HG02678 (cell line): ENCODE measurements at regions not wholly inside any gene's neighbourhood (a gene's known extent, or its start where the extent isn't known, plus 50 kb on each side); places are given as distances from the start of the nearest gene placed in this dataset.

Source experiments
- ATAC-seq: cut with Tn5 transposase; IDR thresholded peaks from one replicate; pipeline ENCODE4 v1.9.1; 2021; ENCODE audit warnings: mild to moderate bottlenecking, moderate library complexity; ENCODE audit not compliant: unreplicated experiment

- ATAC-seq: no peak
These were observed 154.9 kb downstream of the TENT4A start for GRCh38 chr5:6868171-6868570.

GRCh38 chr5:6868575-6869215, 155.5 kb downstream of the TENT4A start:
- ATAC-seq: no peak

- no peak for ATAC-seq
These were observed 156.4 kb downstream of the TENT4A start for GRCh38 chr5:6869677-6870076.

- no peak for ATAC-seq
These were observed 159.4 kb downstream of the TENT4A start for GRCh38 chr5:6872441-6873160.

- ATAC-seq: no peak
These were observed 160.1 kb downstream of the TENT4A start for GRCh38 chr5:6873359-6873758.

- no peak for ATAC-seq
These were observed 162.1 kb downstream of the TENT4A start for GRCh38 chr5:6875376-6875775.

GRCh38 chr5:6877986-6878828, 165.0 kb downstream of the TENT4A start:
- no peak for ATAC-seq

GRCh38 chr5:6885581-6885980, 172.3 kb downstream of the TENT4A start:
- no peak for ATAC-seq

- no peak for ATAC-seq
These were observed 173.6 kb downstream of the TENT4A start for GRCh38 chr5:6886866-6887265.

GRCh38 chr5:6889030-6889429, 175.8 kb downstream of the TENT4A start:
- ATAC-seq: no peak

- no peak for ATAC-seq
These were observed 186.0 kb downstream of the TENT4A start for GRCh38 chr5:6899221-6899620.

GRCh38 chr5:6900247-6901227, 187.3 kb downstream of the TENT4A start:
- no peak for ATAC-seq

- no peak for ATAC-seq
These were observed 188.9 kb downstream of the TENT4A start for GRCh38 chr5:6902094-6902493.

- ATAC-seq: no peak
These were observed 189.4 kb downstream of the TENT4A start for GRCh38 chr5:6902597-6902996.

GRCh38 chr5:6903934-6904333, 190.7 kb downstream of the TENT4A start:
- ATAC-seq: no peak

- ATAC-seq: no peak
These were observed 191.6 kb downstream of the TENT4A start for GRCh38 chr5:6904860-6905259.

- no peak for ATAC-seq
These were observed 192.2 kb downstream of the TENT4A start for GRCh38 chr5:6905423-6905822.

GRCh38 chr5:6905883-6906282, 192.7 kb downstream of the TENT4A start:
- ATAC-seq: no peak

- ATAC-seq: no peak
These were observed 194.2 kb downstream of the TENT4A start for GRCh38 chr5:6907320-6907918.

- no peak for ATAC-seq
These were observed 196.7 kb downstream of the TENT4A start for GRCh38 chr5:6909901-6910300.
